ENCODE measurements at regions not wholly inside any gene's neighbourhood (a gene's known extent, or its start where the extent isn't known, plus 50 kb on each side); places are given as distances from the start of the nearest gene placed in this dataset.

GRCh38 chr1:213659580-213660547, 327.9 kb upstream of the PROX1 start:
- H3K4me1 ChIP-seq (ENCODE audit: control insufficient read depth in 3 of 3, insufficient read depth in 2 of 3, low read depth in 1 of 3, low read length in 2 of 3) = peaks cover 3 to 32% (median 5%) of the 10 kb centered on the region in 3 donors
- no peak overlapping the region for H3K27ac ChIP-seq (ENCODE audit: low read depth in 1 of 3, low read length in 2 of 3)
- H3K9me3 ChIP-seq (ENCODE audit: control insufficient read depth in 2 of 2, insufficient read depth in 1 of 2, low read depth in 1 of 2, low read length in 1 of 2) = no peaks in the 10 kb centered on the region
- no peaks in the 10 kb centered on the region for H3K36me3 ChIP-seq (ENCODE audit: control insufficient read depth in 3 of 3, insufficient read depth in 2 of 3, low read depth in 1 of 3, low read length in 3 of 3)
- WGBS, 3 donors = 35 to 58% (median 46%) methylated on average over 8 of the region's 8 CpGs
- no peaks in the 10 kb centered on the region for H3K27me3 ChIP-seq (ENCODE audit: control insufficient read depth in 3 of 3, insufficient read depth in 3 of 3, low read length in 3 of 3)
- H3K4me3 ChIP-seq (ENCODE audit: low read depth in 1 of 3, low read length in 3 of 3) = no peak overlapping the region
- DNase-seq = peak in 1 of 2 donors; percentile 68
- no peak for FAIRE-seq

GRCh38 chr1:213661302-213661701, 326.5 kb upstream of the PROX1 start:
- H3K36me3 ChIP-seq (ENCODE audit: control insufficient read depth in 3 of 3, insufficient read depth in 2 of 3, low read depth in 1 of 3, low read length in 3 of 3) = no peaks in the 10 kb centered on the region
- FAIRE-seq (no peak), DNase-seq (no peak)
- H3K9me3 ChIP-seq (ENCODE audit: control insufficient read depth in 2 of 2, insufficient read depth in 1 of 2, low read depth in 1 of 2, low read length in 1 of 2) = no peaks in the 10 kb centered on the region
- no peak overlapping the region for H3K4me3 ChIP-seq (ENCODE audit: low read depth in 1 of 3, low read length in 3 of 3)
- no peaks in the 10 kb centered on the region for H3K27me3 ChIP-seq (ENCODE audit: control insufficient read depth in 3 of 3, insufficient read depth in 3 of 3, low read length in 3 of 3)
- WGBS, 3 donors = 72 to 85% (median 80%) methylated on average over 9 of the region's 9 CpGs
- peaks cover 3 to 27% (median 5%) of the 10 kb centered on the region in 3 donors for H3K4me1 ChIP-seq (ENCODE audit: control insufficient read depth in 3 of 3, insufficient read depth in 2 of 3, low read depth in 1 of 3, low read length in 2 of 3)
- H3K27ac ChIP-seq (ENCODE audit: low read depth in 1 of 3, low read length in 2 of 3) = no peak overlapping the region

DNA sequence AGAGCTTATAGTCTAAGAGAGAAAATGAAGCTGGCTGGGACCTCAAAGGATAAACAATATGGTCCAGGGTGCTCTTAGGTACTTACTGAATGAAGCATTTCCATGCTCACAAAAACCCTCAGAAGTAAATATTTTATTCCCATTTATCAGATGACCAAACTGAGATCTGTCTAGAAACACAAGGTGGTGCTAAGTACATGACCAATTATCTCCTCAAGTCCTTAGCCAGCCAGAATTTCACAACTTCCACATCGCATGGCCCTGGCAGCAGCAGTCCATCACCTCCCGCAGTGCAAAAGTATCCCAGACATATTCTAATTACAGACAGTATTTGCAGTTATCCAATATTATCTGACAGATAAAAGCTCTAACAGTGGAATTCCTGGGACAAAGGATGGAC, 321.7 kb upstream of the PROX1 start:
- H3K4me3 ChIP-seq (ENCODE audit: low read depth in 1 of 3, low read length in 3 of 3) = no peak overlapping the region
- WGBS, 3 donors = 77 to 96% (median 86%) methylated on average over 2 of the region's 2 CpGs
- DNase-seq (no peak), FAIRE-seq (no peak)
- H3K36me3 ChIP-seq (ENCODE audit: control insufficient read depth in 3 of 3, insufficient read depth in 2 of 3, low read depth in 1 of 3, low read length in 3 of 3) = no peaks in the 10 kb centered on the region
- no peak overlapping the region for H3K27ac ChIP-seq (ENCODE audit: low read depth in 1 of 3, low read length in 2 of 3)
- H3K27me3 ChIP-seq (ENCODE audit: control insufficient read depth in 3 of 3, insufficient read depth in 3 of 3, low read length in 3 of 3) = no peaks in the 10 kb centered on the region
- H3K4me1 ChIP-seq (ENCODE audit: control insufficient read depth in 3 of 3, insufficient read depth in 2 of 3, low read depth in 1 of 3, low read length in 2 of 3) = peaks cover 0 to 2% (median 0%) of the 10 kb centered on the region in 3 donors
- no peaks in the 10 kb centered on the region for H3K9me3 ChIP-seq (ENCODE audit: control insufficient read depth in 2 of 2, insufficient read depth in 1 of 2, low read depth in 1 of 2, low read length in 1 of 2)

- DNase-seq = no peak
- peaks cover 0 to 2% (median 0%) of the 10 kb centered on the region in 3 donors for H3K4me1 ChIP-seq (ENCODE audit: control insufficient read depth in 3 of 3, insufficient read depth in 2 of 3, low read depth in 1 of 3, low read length in 2 of 3)
- H3K9me3 ChIP-seq (ENCODE audit: control insufficient read depth in 2 of 2, insufficient read depth in 1 of 2, low read depth in 1 of 2, low read length in 1 of 2) = no peaks in the 10 kb centered on the region
- no peak overlapping the region for H3K27ac ChIP-seq (ENCODE audit: low read depth in 1 of 3, low read length in 2 of 3)
- FAIRE-seq = no peak
- H3K27me3 ChIP-seq (ENCODE audit: control insufficient read depth in 3 of 3, insufficient read depth in 3 of 3, low read length in 3 of 3) = no peaks in the 10 kb centered on the region
- 49 to 63% (median 61%) methylated on average over 3 of the region's 3 CpGs for WGBS, 3 donors
- no peaks in the 10 kb centered on the region for H3K36me3 ChIP-seq (ENCODE audit: control insufficient read depth in 3 of 3, insufficient read depth in 2 of 3, low read depth in 1 of 3, low read length in 3 of 3)
- H3K4me3 ChIP-seq (ENCODE audit: low read depth in 1 of 3, low read length in 3 of 3) = no peak overlapping the region
Measured at GRCh38 chr1:213666922-213667321, 320.9 kb upstream of the PROX1 start.

GRCh38 chr1:213669512-213669911, 318.3 kb upstream of the PROX1 start:
- H3K27me3 ChIP-seq (ENCODE audit: control insufficient read depth in 3 of 3, insufficient read depth in 3 of 3, low read length in 3 of 3) = no peaks in the 10 kb centered on the region
- FAIRE-seq = no peak
- H3K36me3 ChIP-seq (ENCODE audit: control insufficient read depth in 3 of 3, insufficient read depth in 2 of 3, low read depth in 1 of 3, low read length in 3 of 3) = no peaks in the 10 kb centered on the region
- peaks cover 0 to 8% (median 0%) of the 10 kb centered on the region in 3 donors for H3K4me1 ChIP-seq (ENCODE audit: control insufficient read depth in 3 of 3, insufficient read depth in 2 of 3, low read depth in 1 of 3, low read length in 2 of 3)
- no peaks in the 10 kb centered on the region for H3K9me3 ChIP-seq (ENCODE audit: control insufficient read depth in 2 of 2, insufficient read depth in 1 of 2, low read depth in 1 of 2, low read length in 1 of 2)
- no peak overlapping the region for H3K4me3 ChIP-seq (ENCODE audit: low read depth in 1 of 3, low read length in 3 of 3)
- no peak overlapping the region for H3K27ac ChIP-seq (ENCODE audit: low read depth in 1 of 3, low read length in 2 of 3)
- 50 to 68% (median 52%) methylated on average over 7 of the region's 7 CpGs for WGBS, 3 donors
- DNase-seq = no peak

DNA sequence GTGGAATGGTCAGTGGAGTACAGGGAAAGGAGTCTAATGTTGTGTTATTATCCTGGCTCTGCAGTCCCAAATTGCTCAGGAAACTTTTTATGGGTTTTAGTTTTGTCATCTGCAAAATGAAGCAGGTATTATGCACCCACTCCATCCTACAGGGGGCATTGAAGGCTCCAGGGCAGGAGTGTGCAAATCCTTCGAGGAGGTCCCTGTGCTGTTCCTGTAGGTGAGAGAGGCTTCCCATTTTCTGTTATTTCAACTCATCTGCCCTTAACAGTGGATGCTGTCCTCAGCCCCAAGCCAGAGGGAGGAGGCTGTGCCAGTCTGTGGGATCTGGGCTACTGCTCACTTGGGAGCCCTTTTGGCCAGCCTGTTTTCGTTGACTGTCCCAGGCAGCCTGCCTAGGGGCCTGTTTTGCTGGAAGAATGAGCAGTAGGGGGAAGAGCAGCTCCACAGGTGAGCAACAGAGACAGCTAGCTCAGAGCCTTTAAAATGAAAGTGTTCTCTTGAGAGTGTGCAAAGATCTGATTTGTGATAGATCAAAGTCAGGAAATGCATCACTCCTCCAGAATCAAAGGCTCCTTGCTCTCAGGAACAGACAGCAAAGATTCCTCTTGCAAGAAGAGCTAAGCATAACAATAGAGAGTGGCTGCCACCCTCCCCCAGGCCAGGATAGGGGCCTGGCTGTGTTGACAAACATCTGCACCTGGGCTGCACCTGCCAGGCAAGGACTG, 317.6 kb upstream of the PROX1 start:
- H3K9me3 ChIP-seq (ENCODE audit: control insufficient read depth in 2 of 2, insufficient read depth in 1 of 2, low read depth in 1 of 2, low read length in 1 of 2) = no peaks in the 10 kb centered on the region
- peaks cover 0 to 8% (median 0%) of the 10 kb centered on the region in 3 donors for H3K4me1 ChIP-seq (ENCODE audit: control insufficient read depth in 3 of 3, insufficient read depth in 2 of 3, low read depth in 1 of 3, low read length in 2 of 3)
- DNase-seq (peak; percentile 29 to 51), FAIRE-seq (no peak)
- H3K27me3 ChIP-seq (ENCODE audit: control insufficient read depth in 3 of 3, insufficient read depth in 3 of 3, low read length in 3 of 3) = no peaks in the 10 kb centered on the region
- no peak overlapping the region for H3K4me3 ChIP-seq (ENCODE audit: low read depth in 1 of 3, low read length in 3 of 3)
- no peak overlapping the region for H3K27ac ChIP-seq (ENCODE audit: low read depth in 1 of 3, low read length in 2 of 3)
- WGBS, 3 donors = 3 to 16% (median 9%) methylated on average over 2 of the region's 2 CpGs
- no peaks in the 10 kb centered on the region for H3K36me3 ChIP-seq (ENCODE audit: control insufficient read depth in 3 of 3, insufficient read depth in 2 of 3, low read depth in 1 of 3, low read length in 3 of 3)

- no peak overlapping the region for H3K27ac ChIP-seq (ENCODE audit: low read depth in 1 of 3, low read length in 2 of 3)
- H3K4me3 ChIP-seq (ENCODE audit: low read depth in 1 of 3, low read length in 3 of 3) = no peak overlapping the region
- FAIRE-seq (no peak), DNase-seq (no peak)
- no peaks in the 10 kb centered on the region for H3K27me3 ChIP-seq (ENCODE audit: control insufficient read depth in 3 of 3, insufficient read depth in 3 of 3, low read length in 3 of 3)
- peaks cover 0 to 8% (median 0%) of the 10 kb centered on the region in 3 donors for H3K4me1 ChIP-seq (ENCODE audit: control insufficient read depth in 3 of 3, insufficient read depth in 2 of 3, low read depth in 1 of 3, low read length in 2 of 3)
- H3K9me3 ChIP-seq (ENCODE audit: control insufficient read depth in 2 of 2, insufficient read depth in 1 of 2, low read depth in 1 of 2, low read length in 1 of 2) = no peaks in the 10 kb centered on the region
- H3K36me3 ChIP-seq (ENCODE audit: control insufficient read depth in 3 of 3, insufficient read depth in 2 of 3, low read depth in 1 of 3, low read length in 3 of 3) = no peaks in the 10 kb centered on the region
- WGBS, 3 donors = 9 to 40% (median 18%) methylated on average over 1 of the region's 1 CpG
Measured at GRCh38 chr1:213670692-213671023, 317.1 kb upstream of the PROX1 start.

DNA sequence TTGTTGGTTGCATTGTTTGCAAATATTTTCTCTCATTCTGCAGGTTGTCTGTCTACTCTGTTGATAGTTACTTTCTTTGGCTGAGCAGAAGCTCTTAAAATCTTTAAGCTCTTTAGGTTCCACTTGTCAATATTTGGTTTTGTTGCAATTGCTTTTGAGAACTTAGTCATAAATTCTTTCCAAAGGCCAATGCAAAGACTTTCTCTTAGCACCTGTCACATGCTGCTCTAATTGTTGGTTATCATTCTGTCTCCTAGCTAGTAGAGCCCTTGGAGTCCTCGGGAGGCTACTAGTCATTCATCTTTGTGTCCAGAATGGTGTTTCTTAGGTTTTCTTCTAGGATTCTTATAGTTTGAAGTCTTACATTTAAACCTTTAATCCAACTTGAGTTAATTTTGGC, 312.7 kb upstream of the PROX1 start:
- Histone ChIP-seq H3K9me3 (ENCODE audit: control insufficient read depth in 2 of 2, insufficient read depth in 1 of 2, low read depth in 1 of 2, low read length in 1 of 2) (no peaks in the 10 kb centered on the region), H3K27ac (ENCODE audit: low read depth in 1 of 3, low read length in 2 of 3) (no peak overlapping the region), H3K27me3 (ENCODE audit: control insufficient read depth in 3 of 3, insufficient read depth in 3 of 3, low read length in 3 of 3) (no peaks in the 10 kb centered on the region), H3K4me3 (ENCODE audit: low read depth in 1 of 3, low read length in 3 of 3) (no peak overlapping the region), H3K36me3 (ENCODE audit: control insufficient read depth in 3 of 3, insufficient read depth in 2 of 3, low read depth in 1 of 3, low read length in 3 of 3) (no peaks in the 10 kb centered on the region), H3K4me1 (ENCODE audit: control insufficient read depth in 3 of 3, insufficient read depth in 2 of 3, low read depth in 1 of 3, low read length in 2 of 3) (peaks cover 0 to 7% (median 0%) of the 10 kb centered on the region in 3 donors)
- no peak for FAIRE-seq
- no peak for DNase-seq
- 79 to 90% (median 81%) methylated on average over 1 of the region's 1 CpG for WGBS, 3 donors

Data from small intestine (tissue), 7 donors.